HUES48 (cell line): ENCODE measurements at regions not wholly inside any gene's neighbourhood (a gene's known extent, or its start where the extent isn't known, plus 50 kb on each side); places are given as distances from the start of the nearest gene placed in this dataset.

Experiments
- H3K27ac ChIP-seq: one replicate; pipeline ENCODE4 v1.7.0; 2013; ENCODE audit warnings: low read depth, low read length, inconsistent platforms
- H3K27me3 ChIP-seq: 2 replicates; pipeline ENCODE4 v1.6.1; 2013; ENCODE audit warnings: mild to moderate bottlenecking, low read length; ENCODE audit not compliant: control insufficient read depth, insufficient read depth
- H3K36me3 ChIP-seq: 2 replicates; pipeline ENCODE4 v1.6.1; 2013; ENCODE audit warnings: low read length; ENCODE audit not compliant: control insufficient read depth, insufficient read depth
- H3K4me1 ChIP-seq: 2 replicates; pipeline ENCODE4 v1.6.1; 2013; ENCODE audit warnings: mild to moderate bottlenecking, low read length; ENCODE audit not compliant: control insufficient read depth, insufficient read depth
- H3K4me3 ChIP-seq: 2 replicates; pipeline ENCODE4 v1.5.1; 2013; ENCODE audit warnings: mild to moderate bottlenecking, low read depth, low read length
- H3K9ac ChIP-seq: 2 replicates; pipeline ENCODE4 v1.6.1; 2013; ENCODE audit warnings: mild to moderate bottlenecking, low read depth, low read length, moderate library complexity
- H3K9me3 ChIP-seq: 2 replicates; pipeline ENCODE4 v1.6.1; 2013; ENCODE audit warnings: low read length; ENCODE audit not compliant: control insufficient read depth, insufficient read depth

DNA sequence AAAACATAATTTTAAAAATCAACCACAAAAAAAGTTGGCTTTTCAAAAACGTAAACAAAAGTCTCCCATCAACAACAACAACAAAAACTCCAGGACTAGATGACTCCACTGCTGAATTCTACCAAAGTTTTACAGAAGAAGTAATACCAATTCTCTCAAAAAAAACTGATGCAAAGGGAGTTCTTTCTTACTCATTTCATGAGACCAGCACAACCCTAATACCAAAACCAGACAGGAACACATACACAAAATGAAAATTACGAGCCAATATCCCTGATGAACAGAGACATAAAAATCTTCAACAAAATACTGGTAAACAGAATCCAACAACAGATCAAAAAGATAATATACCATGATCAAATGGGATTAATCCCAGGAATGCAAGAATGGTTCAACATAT is 147.3 kb downstream of the BTG1 start:
- no peaks in the 10 kb centered on the region for H3K4me1 ChIP-seq
- no peak overlapping the region for H3K9ac ChIP-seq

DNA sequence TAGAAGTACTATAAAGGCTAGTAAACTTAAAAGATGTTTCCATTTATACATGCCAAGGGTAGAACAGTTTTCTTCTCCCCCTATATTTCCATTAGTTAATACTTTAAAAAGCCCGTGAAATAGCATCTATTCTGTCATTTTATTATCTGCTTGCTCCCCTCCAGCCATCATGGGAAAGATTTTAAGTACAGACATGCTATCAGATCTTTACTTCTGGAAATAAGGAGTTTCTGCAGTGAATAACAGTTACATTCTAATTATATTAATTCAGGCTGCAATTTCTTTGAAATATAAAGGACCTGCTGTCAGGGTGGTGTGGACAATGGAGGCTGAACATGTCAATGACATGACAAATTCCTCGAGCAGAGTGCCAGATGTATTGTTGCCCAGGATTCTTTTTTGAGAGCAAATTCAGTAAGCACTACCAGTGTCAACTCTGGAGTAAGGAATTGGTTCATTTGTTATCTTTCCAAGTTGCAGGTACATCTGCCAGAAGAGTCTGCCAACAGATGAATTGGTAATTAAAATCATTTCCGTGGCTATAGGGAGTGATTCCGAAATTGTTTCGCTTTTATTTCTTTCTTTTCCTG is 151.3 kb downstream of the BTG1 start:
- Histone ChIP-seq H3K9ac (no peak overlapping the region), H3K27ac (no peak overlapping the region), H3K27me3 (no peaks in the 10 kb centered on the region), H3K4me3 (no peak overlapping the region), H3K9me3 (no peaks in the 10 kb centered on the region), H3K4me1 (no peaks in the 10 kb centered on the region), H3K36me3 (no peaks in the 10 kb centered on the region)

More for the DNA sequence above, 147.3 kb downstream of the BTG1 start:
- Histone ChIP-seq H3K4me3 (no peak overlapping the region), H3K27ac (no peak overlapping the region), H3K27me3 (no peaks in the 10 kb centered on the region), H3K36me3 (no peaks in the 10 kb centered on the region), H3K9me3 (no peaks in the 10 kb centered on the region)

DNA sequence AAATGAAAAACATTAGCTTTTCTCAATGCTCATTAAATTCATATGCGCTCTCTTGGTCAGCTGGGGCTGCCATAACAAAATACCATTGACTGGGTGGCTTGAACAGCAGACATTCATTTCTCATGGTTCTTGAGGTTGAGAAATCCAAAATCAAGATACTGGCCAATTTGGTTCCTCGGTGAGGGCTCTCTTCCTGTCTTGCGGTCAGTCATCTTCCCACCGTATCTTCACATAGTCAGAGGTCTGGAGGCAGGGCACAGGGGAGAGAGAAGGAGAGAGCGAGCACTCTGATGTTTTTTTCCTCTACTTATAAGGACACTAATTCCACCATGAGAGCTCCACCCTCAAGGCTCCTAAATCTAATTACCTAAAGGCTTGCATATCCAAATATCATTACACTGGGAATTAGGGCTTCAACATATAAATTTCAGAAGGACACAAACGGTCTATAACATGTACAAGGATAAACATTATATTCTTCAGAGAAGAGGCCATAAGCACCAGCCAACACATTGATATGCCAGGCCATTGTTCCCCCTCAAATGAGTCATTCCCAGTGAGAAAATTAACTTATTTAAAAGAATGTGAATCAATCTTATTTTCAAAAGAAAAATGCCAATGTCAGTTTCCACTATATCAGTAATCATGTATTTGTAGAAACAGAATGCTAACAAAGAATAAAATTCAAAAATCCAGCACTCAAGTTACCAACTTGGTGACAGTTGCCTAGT is 152.2 kb downstream of the BTG1 start:
- Histone ChIP-seq H3K27ac (no peak overlapping the region), H3K4me1 (no peaks in the 10 kb centered on the region), H3K4me3 (no peak overlapping the region), H3K9ac (no peak overlapping the region), H3K9me3 (no peaks in the 10 kb centered on the region), H3K36me3 (no peaks in the 10 kb centered on the region), H3K27me3 (no peaks in the 10 kb centered on the region)

DNA sequence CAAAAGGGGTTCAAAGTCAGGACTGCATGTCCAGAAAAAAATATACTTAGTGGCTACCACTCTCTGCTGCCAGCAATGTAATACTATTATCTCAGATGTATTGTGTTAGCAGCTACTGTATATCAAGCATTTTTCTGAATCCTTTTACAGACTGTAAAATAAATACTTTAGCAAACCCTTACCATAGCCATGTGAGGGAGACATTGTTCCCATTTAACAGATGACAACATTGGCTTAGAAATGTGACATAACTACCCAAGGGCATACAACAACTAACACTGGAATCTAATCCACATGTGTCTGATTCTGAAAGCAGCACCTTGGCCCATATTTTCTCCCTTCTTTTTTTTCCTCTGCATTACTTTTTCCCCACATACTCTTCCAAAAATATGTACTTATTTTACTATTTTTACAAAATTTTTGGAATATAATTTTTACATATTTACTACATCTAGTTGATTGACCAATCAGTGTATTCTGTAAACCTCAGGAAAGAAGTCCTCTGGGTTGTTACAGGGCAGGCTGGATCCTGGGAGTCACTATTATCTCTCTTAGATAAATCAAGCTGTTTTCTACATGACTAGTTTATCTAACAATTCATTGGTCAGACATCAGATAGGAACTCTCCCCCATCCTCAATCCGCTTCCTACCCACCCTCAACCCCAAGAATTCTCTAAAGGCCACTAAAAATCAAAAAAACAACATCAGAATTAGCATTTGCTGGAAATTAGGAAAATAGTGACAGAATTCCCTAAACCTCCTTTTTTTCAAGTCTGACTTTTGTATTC is 154.1 kb downstream of the BTG1 start:
- Histone ChIP-seq H3K27me3 (no peaks in the 10 kb centered on the region), H3K27ac (no peak overlapping the region), H3K4me1 (peaks cover 2% of the 10 kb centered on the region; the same call in 1 of the 2 replicates), H3K9ac (no peak overlapping the region), H3K4me3 (no peak overlapping the region), H3K36me3 (no peaks in the 10 kb centered on the region), H3K9me3 (no peaks in the 10 kb centered on the region)

DNA sequence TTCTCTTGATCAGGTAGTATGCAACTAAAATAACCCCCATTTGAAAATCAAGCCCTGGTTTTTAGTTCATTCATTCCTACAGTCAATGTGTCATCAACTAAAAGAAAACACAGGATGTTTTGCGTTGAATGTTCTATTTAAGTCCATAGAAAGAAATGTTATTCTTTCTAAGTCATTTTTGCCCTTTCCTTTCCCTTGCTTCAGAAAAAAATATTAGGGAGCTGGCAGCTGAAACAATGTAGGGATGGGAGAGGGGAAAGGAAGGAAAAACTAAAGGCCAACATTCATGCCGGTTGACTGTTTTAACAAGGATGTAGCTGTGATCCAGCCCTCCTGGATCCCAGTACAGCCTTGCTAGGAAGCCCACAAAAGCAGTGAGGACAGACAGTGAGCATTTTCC is 155.1 kb downstream of the BTG1 start:
- Histone ChIP-seq H3K9me3 (no peaks in the 10 kb centered on the region), H3K27me3 (no peaks in the 10 kb centered on the region), H3K27ac (no peak overlapping the region), H3K4me3 (no peak overlapping the region), H3K4me1 (peaks cover 13% of the 10 kb centered on the region), H3K9ac (no peak overlapping the region), H3K36me3 (no peaks in the 10 kb centered on the region)

DNA sequence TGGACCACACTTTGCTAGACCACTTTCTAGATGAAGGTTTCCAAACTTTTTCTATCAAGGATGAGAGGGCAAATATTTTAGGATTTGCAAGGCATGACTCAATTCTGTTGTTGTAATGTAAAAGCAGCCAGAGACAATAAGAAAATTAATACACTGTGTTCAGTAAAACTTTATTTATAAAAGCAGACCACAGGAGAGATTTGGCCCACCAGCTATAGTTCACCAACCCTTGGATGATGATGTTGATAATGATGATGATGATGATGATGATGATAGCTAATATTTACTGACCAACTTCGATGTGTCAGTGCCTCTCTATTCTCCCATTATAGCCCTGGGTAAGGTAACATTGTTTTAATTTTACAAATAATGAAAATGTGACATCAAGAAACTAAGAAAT is 156.5 kb downstream of the BTG1 start:
- no peak overlapping the region for H3K9ac ChIP-seq
- H3K27ac ChIP-seq, result no peak overlapping the region
- peaks cover 25% of the 10 kb centered on the region for H3K4me1 ChIP-seq
- H3K9me3 ChIP-seq, result no peaks in the 10 kb centered on the region
- H3K27me3 ChIP-seq, result no peaks in the 10 kb centered on the region
- H3K4me3 ChIP-seq, result no peak overlapping the region
- no peaks in the 10 kb centered on the region for H3K36me3 ChIP-seq

DNA sequence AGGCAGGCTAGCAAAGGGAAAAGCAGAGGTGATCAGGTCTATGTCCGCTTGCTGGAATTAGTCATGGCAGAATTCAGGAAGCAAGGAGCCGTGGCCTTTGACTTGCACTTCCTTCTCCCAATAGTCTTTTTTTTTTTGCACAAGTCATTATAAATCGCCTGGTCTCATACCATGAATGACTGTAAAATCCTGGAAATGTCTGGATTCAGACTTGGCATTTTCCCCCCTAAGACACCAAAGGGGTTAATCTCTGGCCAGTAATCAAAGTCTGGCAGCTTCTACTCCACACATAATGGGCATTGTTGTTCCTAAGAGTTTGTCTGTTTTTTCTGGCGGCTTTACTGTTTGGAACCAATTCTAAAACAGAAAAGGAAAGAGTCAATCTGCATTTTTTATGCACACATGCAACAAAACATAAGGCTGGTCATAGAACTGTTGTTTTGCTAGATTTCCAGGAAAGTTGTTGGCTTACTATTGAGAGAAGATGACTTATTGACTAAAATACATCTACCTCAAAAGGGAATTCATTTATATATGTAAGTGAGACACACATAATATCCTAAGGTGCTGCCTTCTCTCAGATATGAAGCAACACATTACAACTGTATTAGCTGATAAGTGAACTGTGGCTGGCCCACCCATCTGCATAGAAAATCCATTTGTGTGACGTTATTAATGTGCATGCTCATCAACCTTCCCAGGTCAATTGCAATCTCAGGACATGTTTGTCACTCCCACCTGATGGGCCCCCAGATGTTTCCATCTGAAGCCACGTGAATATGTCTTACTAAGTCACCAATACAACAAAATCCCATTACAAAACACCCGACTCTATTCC is 157.3 kb downstream of the BTG1 start:
- H3K9me3 ChIP-seq, result no peaks in the 10 kb centered on the region
- H3K27me3 ChIP-seq, result no peaks in the 10 kb centered on the region
- H3K9ac ChIP-seq, result no peak overlapping the region
- no peaks in the 10 kb centered on the region for H3K36me3 ChIP-seq
- peaks cover 27% of the 10 kb centered on the region for H3K4me1 ChIP-seq
- H3K4me3 ChIP-seq, result no peak overlapping the region
- no peak overlapping the region for H3K27ac ChIP-seq

DNA sequence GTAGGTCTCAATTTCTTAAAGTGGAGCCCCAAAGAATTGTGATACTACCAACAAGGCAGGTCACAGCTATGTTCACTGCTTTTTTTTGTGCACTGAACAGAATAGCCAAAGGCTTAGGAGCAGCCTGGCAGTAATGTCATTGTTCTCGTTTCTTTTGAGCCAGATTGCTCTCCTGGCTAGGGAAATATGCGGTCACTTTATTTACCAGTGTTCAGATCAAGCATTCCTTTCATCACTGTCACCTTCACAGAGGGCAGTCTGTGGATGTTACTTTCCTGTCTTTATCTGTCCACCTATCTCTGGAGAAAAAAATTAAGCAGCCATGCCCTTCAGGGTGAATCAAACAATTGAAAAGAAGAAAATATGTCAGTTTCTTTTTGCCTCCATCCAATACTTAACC is 159.6 kb downstream of the BTG1 start:
- Histone ChIP-seq H3K9ac (no peak overlapping the region), H3K4me1 (peaks cover 27% of the 10 kb centered on the region), H3K27ac (no peak overlapping the region), H3K27me3 (no peaks in the 10 kb centered on the region), H3K4me3 (no peak overlapping the region), H3K9me3 (no peaks in the 10 kb centered on the region), H3K36me3 (no peaks in the 10 kb centered on the region)

DNA sequence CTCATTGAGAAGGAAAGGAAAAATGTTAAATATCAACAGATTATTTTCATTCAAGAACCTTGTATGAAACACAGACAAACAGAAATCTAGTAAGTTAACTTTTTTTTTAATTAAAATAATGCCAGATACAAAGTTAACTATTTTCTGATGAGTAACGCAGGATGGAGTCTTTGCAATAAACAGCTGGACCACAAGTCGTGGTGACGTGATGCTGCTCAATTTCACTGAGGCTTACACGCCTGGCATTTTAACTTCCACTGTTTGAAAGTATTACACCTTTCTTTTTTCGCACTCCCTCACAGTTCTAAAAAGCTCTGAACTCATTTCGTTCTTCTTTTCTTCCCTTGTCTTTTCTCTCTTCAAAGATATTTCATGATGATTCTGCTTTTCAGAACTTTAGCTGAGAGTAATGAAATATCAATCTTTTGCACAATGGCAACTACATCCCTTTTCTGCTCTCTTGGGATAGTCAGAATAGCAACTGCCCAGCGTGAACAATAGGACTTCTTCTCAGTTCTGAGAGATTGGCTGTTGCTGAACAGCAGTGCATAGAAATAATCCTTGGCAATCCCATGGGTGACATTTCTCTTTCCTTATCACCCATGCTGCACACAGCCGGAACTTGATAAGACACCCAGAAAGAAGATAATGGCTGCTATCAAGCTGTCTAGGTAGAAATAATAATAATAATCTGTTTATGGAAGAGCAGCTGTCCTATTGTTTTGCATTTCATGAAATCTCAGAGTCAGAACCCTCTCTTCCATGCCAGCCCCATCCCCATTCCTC is 160.5 kb downstream of the BTG1 start:
- no peak overlapping the region for H3K9ac ChIP-seq
- no peak overlapping the region for H3K27ac ChIP-seq
- no peak overlapping the region for H3K4me3 ChIP-seq
- peaks cover 27% of the 10 kb centered on the region for H3K4me1 ChIP-seq
- H3K9me3 ChIP-seq, result no peaks in the 10 kb centered on the region
- no peaks in the 10 kb centered on the region for H3K36me3 ChIP-seq
- no peaks in the 10 kb centered on the region for H3K27me3 ChIP-seq

DNA sequence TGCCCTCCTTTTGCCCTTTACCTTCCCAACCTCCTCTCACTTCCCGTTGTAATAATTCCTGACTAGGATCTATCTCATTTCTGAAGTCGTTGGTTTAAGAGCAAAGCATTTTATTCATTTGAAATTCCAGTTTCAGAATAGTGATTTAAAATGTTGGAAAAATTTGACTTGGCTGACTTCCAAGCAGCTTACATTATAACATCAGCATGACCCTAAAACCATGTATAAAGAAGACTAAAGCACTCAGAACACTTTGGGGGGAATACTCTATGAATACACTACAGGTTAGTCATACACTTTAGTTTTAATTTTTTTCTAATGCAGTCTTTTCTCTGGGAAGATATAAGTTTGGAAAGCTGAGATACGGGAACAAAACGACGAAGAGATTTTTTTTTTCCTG is 161.1 kb downstream of the BTG1 start:
- no peaks in the 10 kb centered on the region for H3K9me3 ChIP-seq
- no peak overlapping the region for H3K4me3 ChIP-seq
- no peak overlapping the region for H3K9ac ChIP-seq
- peaks cover 27% of the 10 kb centered on the region for H3K4me1 ChIP-seq
- no peaks in the 10 kb centered on the region for H3K36me3 ChIP-seq
- H3K27me3 ChIP-seq, result no peaks in the 10 kb centered on the region
- no peak overlapping the region for H3K27ac ChIP-seq
